Activated CD8-positive, alpha-beta memory T cell treated with anti-CD3 and anti-CD28 coated beads for 1 hour (primary cell): ENCODE measurements at regions not wholly inside any gene's neighbourhood (a gene's known extent, or its start where the extent isn't known, plus 50 kb on each side); places are given as distances from the start of the nearest gene placed in this dataset.
"Not testable (repeated sequence)": the region's sequence is repeated elsewhere in the genome, so short reads cannot be mapped to it uniquely, and the experiment has no call there.

Experiments
- DNase-seq, 2 donors: peaks; one replicate each; pipeline ENCODE4 v3.0.0-alpha.2; 2020; ENCODE audit warnings: low read depth in 1 of 2; ENCODE audit errors: extremely low read depth in 1 of 2

GRCh38 chr5:152607401-152608160 is 202.5 kb upstream of the NMUR2 start:
- DNase-seq: no peak

GRCh38 chr5:152608458-152608857 is 203.4 kb upstream of the NMUR2 start:
- no peak for DNase-seq

GRCh38 chr5:152619756-152620155 is 214.7 kb upstream of the NMUR2 start:
- DNase-seq: no peak

GRCh38 chr5:152622628-152623027 is 217.5 kb upstream of the NMUR2 start:
- DNase-seq: no peak

GRCh38 chr5:152623951-152624350 is 218.9 kb upstream of the NMUR2 start:
- DNase-seq: no peak

GRCh38 chr5:152625696-152626095 is 220.6 kb upstream of the NMUR2 start:
- no peak for DNase-seq

GRCh38 chr5:152631221-152631620 is 226.1 kb upstream of the NMUR2 start:
- DNase-seq: no peak

GRCh38 chr5:152632360-152632759 is 227.3 kb upstream of the NMUR2 start:
- DNase-seq: no peak

- no peak for DNase-seq
Measured at GRCh38 chr5:152634586-152634985, 229.5 kb upstream of the NMUR2 start.

- no peak for DNase-seq
Measured at GRCh38 chr5:152638996-152639552, 234.0 kb upstream of the NMUR2 start.

GRCh38 chr5:152641970-152642805 is 237.1 kb upstream of the NMUR2 start:
- DNase-seq: no peak

GRCh38 chr5:152642880-152643279 is 237.8 kb upstream of the NMUR2 start:
- no peak for DNase-seq

- no peak for DNase-seq
Measured at GRCh38 chr5:152644029-152644728, 239.1 kb upstream of the NMUR2 start.

- DNase-seq: no peak
Measured at GRCh38 chr5:152649609-152650008, 244.5 kb upstream of the NMUR2 start.

- DNase-seq: no peak
Measured at GRCh38 chr5:152650413-152650812, 245.3 kb upstream of the NMUR2 start.

GRCh38 chr5:152659470-152659869 is 254.4 kb upstream of the NMUR2 start:
- not testable (repeated sequence) for DNase-seq

- DNase-seq: no peak
Measured at GRCh38 chr5:152673601-152674000, 268.5 kb upstream of the NMUR2 start.

- no peak for DNase-seq
Measured at GRCh38 chr5:152674403-152674802, 269.3 kb upstream of the NMUR2 start.

GRCh38 chr5:152676196-152676595 is 271.1 kb upstream of the NMUR2 start:
- DNase-seq: no peak

- DNase-seq: no peak
Measured at GRCh38 chr5:152683205-152683604, 278.1 kb upstream of the NMUR2 start.

- DNase-seq: no peak
Measured at GRCh38 chr5:152686931-152687330, 281.9 kb upstream of the NMUR2 start.
